Upper lobe of left lung (tissue), 6 donors: ENCODE measurements at regions not wholly inside any gene's neighbourhood (a gene's known extent, or its start where the extent isn't known, plus 50 kb on each side); places are given as distances from the start of the nearest gene placed in this dataset.
"Not testable (repeated sequence)": the region's sequence is repeated elsewhere in the genome, so short reads cannot be mapped to it uniquely, and the experiment has no call there.

Source experiments
- ATAC-seq, 2 donors: fragments of 200-7000 bp; cut with Tn5 transposase; one replicate each; pipeline ENCODE4 v1.9.1; 2022; ENCODE audit warnings: mild to moderate bottlenecking in 2 of 2, moderate library complexity in 2 of 2; ENCODE audit not compliant: low FRiP score in 2 of 2
- DNase-seq, 2 donors: peaks; one replicate each; pipeline ENCODE4 v3.0.0-alpha.2; 2019 to 2020
- H3K27ac ChIP-seq, 4 donors: fragments of 200-600 bp; sonication (generic); one replicate each; pipeline ENCODE4 v1.5.1; 2016 to 2019
- H3K27me3 ChIP-seq, 4 donors: fragments of 200-600 bp; sonication (generic); one replicate each; pipeline ENCODE4 v1.5.1; 2017 to 2019
- H3K36me3 ChIP-seq, 4 donors: fragments of 200-600 bp; sonication (generic); one replicate each; pipeline ENCODE4 v1.5.1; 2016 to 2019
- H3K4me1 ChIP-seq, 4 donors: fragments of 200-600 bp; sonication (generic); one replicate each; pipeline ENCODE4 v1.5.1; 2018 to 2019
- H3K4me3 ChIP-seq, 4 donors: fragments of 200-600 bp; sonication (generic); one replicate each; pipeline ENCODE4 v1.5.1; 2017 to 2019; ENCODE audit warnings: mild to moderate bottlenecking in 2 of 4, moderate library complexity in 1 of 4
- H3K9me3 ChIP-seq, 4 donors: fragments of 200-600 bp; sonication (generic); one replicate each; pipeline ENCODE4 v1.5.1; 2018 to 2019
- CTCF ChIP-seq, 6 experiments: fragments of 450-650 bp in 4 of 6; fragments of 200-600 bp in 2 of 6; sonication (generic) in 2 of 6; IDR thresholded peaks; one replicate each; pipeline ENCODE4 v1.5.1; 2016 to 2019; ENCODE audit warnings: antibody characterized with exemption in 6 of 6
- EP300 ChIP-seq, 4 donors: sonication (generic); formaldehyde crosslinking; IDR thresholded peaks; one replicate each; pipeline ENCODE4 v1.5.1; 2017; ENCODE audit warnings: antibody characterized with exemption in 4 of 4, control low read depth in 2 of 4
- POLR2A ChIP-seq, 4 donors: fragments of 450-650 bp; IDR thresholded peaks; one replicate each; pipeline ENCODE4 v1.5.1; 2016 to 2017; ENCODE audit warnings: antibody characterized with exemption in 4 of 4, mild to moderate bottlenecking in 2 of 4
- POLR2AphosphoS5 ChIP-seq, 2 donors: sonication (generic); formaldehyde crosslinking; IDR thresholded peaks; one replicate each; pipeline ENCODE4 v1.5.1; 2017; ENCODE audit warnings: antibody characterized with exemption in 2 of 2
- WGBS, 2 donors: methylation state at CpG; one replicate each; pipeline ENCODE4 v1.1.5; 2017 to 2018; 5-methylcytosine and 5-hydroxymethylcytosine counted together
- donor health status: DM: no; HTN: no; CAD: no; lungs with moderate emphysema.
- donor health status: DM: no; HTN: yes; CAD: no; lungs with severe emphysema.

GRCh38 chr19:28117143-28117542, 1095.8 kb downstream of the UQCRFS1 start:
- H3K4me1 ChIP-seq = no peaks in the 10 kb centered on the region
- DNase-seq = no peak
- no peak overlapping the region for H3K27ac ChIP-seq
- no peaks in the 10 kb centered on the region for H3K27me3 ChIP-seq
- no peak overlapping the region for H3K4me3 ChIP-seq
- no peaks in the 10 kb centered on the region for H3K9me3 ChIP-seq
- TF ChIP-seq CTCF (IDR thresholded peaks at IDR 0.05) (no peak), POLR2A (IDR thresholded peaks at IDR 0.05) (no peak)
- H3K36me3 ChIP-seq = no peaks in the 10 kb centered on the region
- no peak for ATAC-seq

- 92 to 97% methylated on average over 4 of the region's 4 CpGs for WGBS, 2 donors
- not testable (repeated sequence) for H3K4me3 ChIP-seq, DNase-seq
Measured at GRCh38 chr19:28116379-28116778, 1096.6 kb downstream of the UQCRFS1 start.

GRCh38 chr19:28103921-28104320, 1109.0 kb downstream of the UQCRFS1 start:
- WGBS, 2 donors = 33 to 45% methylated on average over 3 of the region's 3 CpGs
- ATAC-seq = no peak
- Histone ChIP-seq H3K27me3 (no peaks in the 10 kb centered on the region), H3K4me1 (no peaks in the 10 kb centered on the region), H3K27ac (no peak overlapping the region), H3K9me3 (no peaks in the 10 kb centered on the region), H3K4me3 (no peak overlapping the region), H3K36me3 (no peaks in the 10 kb centered on the region)
- TF ChIP-seq POLR2A (IDR thresholded peaks at IDR 0.05) (no peak), POLR2AphosphoS5 (IDR thresholded peaks at IDR 0.05) (no peak)
- no peak for DNase-seq

More at GRCh38 chr19:28116379-28116778, 1096.6 kb downstream of the UQCRFS1 start:
- not testable (repeated sequence) for ATAC-seq, H3K27me3 ChIP-seq, H3K36me3 ChIP-seq, H3K27ac ChIP-seq, H3K4me1 ChIP-seq, H3K9me3 ChIP-seq

DNA sequence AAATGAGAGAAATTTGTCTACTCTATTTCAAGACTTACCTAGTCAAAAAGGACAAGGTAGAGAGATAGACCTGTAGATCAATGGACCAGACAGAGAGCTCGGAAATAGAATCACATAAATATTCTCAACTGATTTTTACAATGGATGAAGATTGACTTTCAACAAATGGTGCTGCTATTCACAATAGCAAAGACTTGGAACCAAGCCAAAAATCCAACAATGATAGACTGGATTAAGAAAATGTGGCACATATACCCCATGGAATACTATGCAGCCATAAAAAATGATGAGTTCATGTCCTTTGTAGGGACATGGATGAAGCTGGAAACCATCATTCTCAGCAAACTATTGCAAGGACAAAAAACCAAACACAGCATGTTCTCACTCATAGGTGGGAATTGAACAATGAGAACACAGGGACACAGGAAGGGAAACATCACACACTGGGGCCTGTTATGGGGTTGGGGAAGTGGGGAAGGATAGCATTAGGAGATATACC, 1128.2 kb downstream of the UQCRFS1 start:
- H3K27me3 ChIP-seq, H3K4me3 ChIP-seq, H3K9me3 ChIP-seq, H3K36me3 ChIP-seq, ATAC-seq, DNase-seq, H3K27ac ChIP-seq, H3K4me1 ChIP-seq: not testable (repeated sequence)
- 88 to 97% methylated on average over 1 of the region's 1 CpG for WGBS, 2 donors

- ATAC-seq (no peak), DNase-seq (no peak)
- Histone ChIP-seq H3K9me3 (peaks cover 0 to 3% (median 0%) of the 10 kb centered on the region in 4 donors), H3K27me3 (no peaks in the 10 kb centered on the region), H3K36me3 (no peaks in the 10 kb centered on the region), H3K4me3 (no peak overlapping the region), H3K4me1 (no peaks in the 10 kb centered on the region), H3K27ac (no peak overlapping the region)
- TF ChIP-seq POLR2AphosphoS5 (IDR thresholded peaks at IDR 0.05) = no peak
- no peak for TF ChIP-seq EP300 (IDR thresholded peaks at IDR 0.05)
- TF ChIP-seq POLR2A (IDR thresholded peaks at IDR 0.05) = no peak
- no peak for TF ChIP-seq CTCF (IDR thresholded peaks at IDR 0.05)
- 77 to 82% methylated on average over 4 of the region's 4 CpGs for WGBS, 2 donors
Measured at GRCh38 chr19:28076628-28077027, 1136.3 kb downstream of the UQCRFS1 start.

DNA sequence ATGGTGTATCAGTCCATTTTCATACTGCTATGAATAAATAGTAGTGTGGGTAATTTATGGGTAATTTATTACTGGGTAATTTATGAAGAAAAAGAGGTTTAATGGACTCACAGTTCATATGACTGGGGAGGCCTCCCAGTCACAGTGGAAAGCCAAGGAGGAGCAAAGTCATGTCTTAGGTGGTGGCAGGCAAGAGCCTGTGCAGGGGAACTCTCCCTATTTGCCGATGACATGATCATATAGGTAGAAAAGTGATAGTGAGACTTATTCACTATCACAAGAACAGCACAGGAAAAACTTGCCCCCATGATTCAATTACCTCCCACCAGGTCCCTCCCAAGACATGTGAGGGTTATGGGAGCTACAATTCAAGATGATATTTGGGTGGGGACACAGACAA, 1137.7 kb downstream of the UQCRFS1 start:
- Histone ChIP-seq H3K27ac (no peak overlapping the region), H3K4me3 (no peak overlapping the region), H3K27me3 (no peaks in the 10 kb centered on the region), H3K36me3 (no peaks in the 10 kb centered on the region), H3K4me1 (no peaks in the 10 kb centered on the region), H3K9me3 (peaks cover 0 to 3% (median 0%) of the 10 kb centered on the region in 4 donors)
- no peak for ATAC-seq
- TF ChIP-seq POLR2AphosphoS5 (IDR thresholded peaks at IDR 0.05) (no peak), POLR2A (IDR thresholded peaks at IDR 0.05) (no peak), EP300 (IDR thresholded peaks at IDR 0.05) (no peak), CTCF (IDR thresholded peaks at IDR 0.05) (no peak)
- DNase-seq = no peak
- WGBS, 2 donors = 80 to 85% methylated on average over 1 of the region's 1 CpG
